Neural cell (in vitro differentiated cells): ENCODE measurements at regions not wholly inside any gene's neighbourhood (a gene's known extent, or its start where the extent isn't known, plus 50 kb on each side); places are given as distances from the start of the nearest gene placed in this dataset.

Source experiments
- H2AFZ ChIP-seq: fragments of 200-600, 300-800 bp; sonication (generic), shearing (Covaris generic); 2 replicates; pipeline ENCODE4 v1.6.0; 2014; ENCODE audit warnings: low read depth, mild to moderate bottlenecking, antibody characterized with exemption, low read length, moderate library complexity
- H3F3A ChIP-seq: fragments of 200-600 bp; shearing (Covaris generic); 2 replicates; pipeline ENCODE4 v1.6.1; 2016; ENCODE audit warnings: mild to moderate bottlenecking, moderate library complexity, mixed read lengths, antibody characterized with exemption, low read length; ENCODE audit not compliant: insufficient read depth, poor library complexity, severe bottlenecking
- H3K27ac ChIP-seq: fragments of 200-600, 300-800 bp; sonication (generic), shearing (Covaris generic); 2 replicates; pipeline ENCODE4 v1.5.1; 2014; ENCODE audit warnings: mild to moderate bottlenecking, low read length, moderate library complexity
- H3K27me3 ChIP-seq: fragments of 300-800, 200-600 bp; sonication (generic), shearing (Covaris generic); 2 replicates; pipeline ENCODE4 v1.6.0; 2014; ENCODE audit warnings: mild to moderate bottlenecking, low read depth, low read length, moderate library complexity; ENCODE audit not compliant: insufficient read depth
- H3K36me3 ChIP-seq: fragments of 300-800, 200-600 bp; sonication (generic), shearing (Covaris generic); 2 replicates; pipeline ENCODE4 v1.5.1; 2014; ENCODE audit warnings: mild to moderate bottlenecking, antibody characterized with exemption, low read length, moderate library complexity; ENCODE audit not compliant: insufficient read depth
- H3K4me2 ChIP-seq: fragments of 300-800, 200-600 bp; sonication (generic), shearing (Covaris generic); 2 replicates; pipeline ENCODE4 v1.6.0; 2014; ENCODE audit warnings: mild to moderate bottlenecking, low read length
- H3K4me3 ChIP-seq: fragments of 300-800, 200-600 bp; sonication (generic), shearing (Covaris generic); 2 replicates; pipeline ENCODE4 v1.5.1; 2014; ENCODE audit warnings: mild to moderate bottlenecking, low read length, moderate library complexity
- H3K79me2 ChIP-seq: fragments of 200-600 bp; shearing (Covaris generic); replicated peaks from 2 replicates; pipeline ENCODE4 v1.6.0; 2014; ENCODE audit warnings: mild to moderate bottlenecking, low read length, moderate library complexity; ENCODE audit not compliant: insufficient read depth
- H3K9ac ChIP-seq: fragments of 300-800, 200-600 bp; sonication (generic), shearing (Covaris generic); 2 replicates; pipeline ENCODE4 v1.6.1; 2016; ENCODE audit warnings: mild to moderate bottlenecking, low read length, mixed read lengths
- H3K9me2 ChIP-seq: fragments of 200-600 bp; shearing (Covaris generic); 2 replicates; pipeline ENCODE4 v1.6.1; 2016; ENCODE audit warnings: mild to moderate bottlenecking, low read length, mixed read lengths; ENCODE audit not compliant: insufficient read depth
- H3K9me3 ChIP-seq: fragments of 200-600, 300-800 bp; sonication (generic), shearing (Covaris generic); 2 replicates; pipeline ENCODE4 v1.6.1; 2016; ENCODE audit warnings: mild to moderate bottlenecking, mixed run types, low read length, moderate library complexity, mixed read lengths
- H4K20me1 ChIP-seq: fragments of 200-600 bp; shearing (Covaris generic); 2 replicates; pipeline ENCODE4 v1.6.1; 2016; ENCODE audit warnings: mild to moderate bottlenecking, mixed run types; ENCODE audit not compliant: insufficient read depth
- EP300 ChIP-seq: fragments of 450-650 bp; conservative IDR thresholded peaks from 2 replicates; pipeline ENCODE4 v1.6.1; 2014; ENCODE audit warnings: antibody characterized with exemption, mild to moderate bottlenecking, moderate library complexity; ENCODE audit not compliant: poor library complexity, severe bottlenecking
- EZH2 ChIP-seq: fragments of 200-600, 300-800 bp; shearing (Covaris generic), sonication (generic); IDR thresholded peaks from 2 replicates; pipeline ENCODE4 v1.6.1; 2014; ENCODE audit warnings: antibody characterized with exemption, low read length, borderline replicate concordance, mild to moderate bottlenecking; ENCODE audit not compliant: insufficient read depth, poor library complexity, severe bottlenecking
- MXI1 ChIP-seq: fragments of 450-650 bp; conservative IDR thresholded peaks from 2 replicates; pipeline ENCODE4 v1.6.1; 2014; ENCODE audit warnings: antibody characterized with exemption, mild to moderate bottlenecking; ENCODE audit not compliant: poor library complexity, severe bottlenecking
- POLR2AphosphoS5 ChIP-seq: IDR thresholded peaks from 2 replicates; pipeline ENCODE4 v1.6.1; 2012
- RAD21 ChIP-seq: fragments of 450-650 bp; conservative IDR thresholded peaks from 2 replicates; pipeline ENCODE4 v1.6.1; 2014; ENCODE audit warnings: antibody characterized with exemption, mild to moderate bottlenecking, moderate library complexity
- SMC3 ChIP-seq: fragments of 450-650 bp; conservative IDR thresholded peaks from 2 replicates; pipeline ENCODE4 v1.6.1; 2014; ENCODE audit warnings: antibody characterized with exemption, mild to moderate bottlenecking, moderate library complexity; ENCODE audit not compliant: poor library complexity
- TAF1 ChIP-seq: IDR thresholded peaks from 2 replicates; pipeline ENCODE4 v1.6.1; 2012; ENCODE audit warnings: low read depth
- TF ChIP-seq, protein P1 (sequence below): IDR thresholded peaks from 2 replicates; pipeline ENCODE4 v1.6.1; 2012; ENCODE audit warnings: borderline replicate concordance
- TF ChIP-seq, protein P2 (sequence below): fragments of 450-650 bp; IDR thresholded peaks from 2 replicates; pipeline ENCODE4 v1.5.1; 2014; ENCODE audit warnings: antibody characterized with exemption, mild to moderate bottlenecking, moderate library complexity; ENCODE audit not compliant: poor library complexity, severe bottlenecking

- no peaks in the 10 kb centered on the region for H3K27me3 ChIP-seq
- H3K36me3 ChIP-seq: no peaks in the 10 kb centered on the region
- no peaks in the 10 kb centered on the region for H3F3A ChIP-seq
- H3K79me2 ChIP-seq: no peaks in the 10 kb centered on the region
- H3K4me2 ChIP-seq: no peak overlapping the region
- H3K27ac ChIP-seq: no peak overlapping the region
- H2AFZ ChIP-seq: no peak overlapping the region
- H3K9me3 ChIP-seq: no peaks in the 10 kb centered on the region
- no peak overlapping the region for H3K9ac ChIP-seq
- no peaks in the 10 kb centered on the region for H3K9me2 ChIP-seq
- no peaks in the 10 kb centered on the region for H4K20me1 ChIP-seq
- TF ChIP-seq TAF1 (no peak), EP300 (no peak), EZH2 (no peak), RAD21 (no peak), POLR2AphosphoS5 (no peak), MXI1 (no peak), SMC3 (no peak)
- TF ChIP-seq, protein P1, sequence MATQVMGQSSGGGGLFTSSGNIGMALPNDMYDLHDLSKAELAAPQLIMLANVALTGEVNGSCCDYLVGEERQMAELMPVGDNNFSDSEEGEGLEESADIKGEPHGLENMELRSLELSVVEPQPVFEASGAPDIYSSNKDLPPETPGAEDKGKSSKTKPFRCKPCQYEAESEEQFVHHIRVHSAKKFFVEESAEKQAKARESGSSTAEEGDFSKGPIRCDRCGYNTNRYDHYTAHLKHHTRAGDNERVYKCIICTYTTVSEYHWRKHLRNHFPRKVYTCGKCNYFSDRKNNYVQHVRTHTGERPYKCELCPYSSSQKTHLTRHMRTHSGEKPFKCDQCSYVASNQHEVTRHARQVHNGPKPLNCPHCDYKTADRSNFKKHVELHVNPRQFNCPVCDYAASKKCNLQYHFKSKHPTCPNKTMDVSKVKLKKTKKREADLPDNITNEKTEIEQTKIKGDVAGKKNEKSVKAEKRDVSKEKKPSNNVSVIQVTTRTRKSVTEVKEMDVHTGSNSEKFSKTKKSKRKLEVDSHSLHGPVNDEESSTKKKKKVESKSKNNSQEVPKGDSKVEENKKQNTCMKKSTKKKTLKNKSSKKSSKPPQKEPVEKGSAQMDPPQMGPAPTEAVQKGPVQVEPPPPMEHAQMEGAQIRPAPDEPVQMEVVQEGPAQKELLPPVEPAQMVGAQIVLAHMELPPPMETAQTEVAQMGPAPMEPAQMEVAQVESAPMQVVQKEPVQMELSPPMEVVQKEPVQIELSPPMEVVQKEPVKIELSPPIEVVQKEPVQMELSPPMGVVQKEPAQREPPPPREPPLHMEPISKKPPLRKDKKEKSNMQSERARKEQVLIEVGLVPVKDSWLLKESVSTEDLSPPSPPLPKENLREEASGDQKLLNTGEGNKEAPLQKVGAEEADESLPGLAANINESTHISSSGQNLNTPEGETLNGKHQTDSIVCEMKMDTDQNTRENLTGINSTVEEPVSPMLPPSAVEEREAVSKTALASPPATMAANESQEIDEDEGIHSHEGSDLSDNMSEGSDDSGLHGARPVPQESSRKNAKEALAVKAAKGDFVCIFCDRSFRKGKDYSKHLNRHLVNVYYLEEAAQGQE: no peak
- TF ChIP-seq, protein P2, sequence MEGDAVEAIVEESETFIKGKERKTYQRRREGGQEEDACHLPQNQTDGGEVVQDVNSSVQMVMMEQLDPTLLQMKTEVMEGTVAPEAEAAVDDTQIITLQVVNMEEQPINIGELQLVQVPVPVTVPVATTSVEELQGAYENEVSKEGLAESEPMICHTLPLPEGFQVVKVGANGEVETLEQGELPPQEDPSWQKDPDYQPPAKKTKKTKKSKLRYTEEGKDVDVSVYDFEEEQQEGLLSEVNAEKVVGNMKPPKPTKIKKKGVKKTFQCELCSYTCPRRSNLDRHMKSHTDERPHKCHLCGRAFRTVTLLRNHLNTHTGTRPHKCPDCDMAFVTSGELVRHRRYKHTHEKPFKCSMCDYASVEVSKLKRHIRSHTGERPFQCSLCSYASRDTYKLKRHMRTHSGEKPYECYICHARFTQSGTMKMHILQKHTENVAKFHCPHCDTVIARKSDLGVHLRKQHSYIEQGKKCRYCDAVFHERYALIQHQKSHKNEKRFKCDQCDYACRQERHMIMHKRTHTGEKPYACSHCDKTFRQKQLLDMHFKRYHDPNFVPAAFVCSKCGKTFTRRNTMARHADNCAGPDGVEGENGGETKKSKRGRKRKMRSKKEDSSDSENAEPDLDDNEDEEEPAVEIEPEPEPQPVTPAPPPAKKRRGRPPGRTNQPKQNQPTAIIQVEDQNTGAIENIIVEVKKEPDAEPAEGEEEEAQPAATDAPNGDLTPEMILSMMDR: no peak
- no peak overlapping the region for H3K4me3 ChIP-seq
These were observed 93.3 kb upstream of the BOD1 start for GRCh38 chr5:173709761-173710160.

DNA sequence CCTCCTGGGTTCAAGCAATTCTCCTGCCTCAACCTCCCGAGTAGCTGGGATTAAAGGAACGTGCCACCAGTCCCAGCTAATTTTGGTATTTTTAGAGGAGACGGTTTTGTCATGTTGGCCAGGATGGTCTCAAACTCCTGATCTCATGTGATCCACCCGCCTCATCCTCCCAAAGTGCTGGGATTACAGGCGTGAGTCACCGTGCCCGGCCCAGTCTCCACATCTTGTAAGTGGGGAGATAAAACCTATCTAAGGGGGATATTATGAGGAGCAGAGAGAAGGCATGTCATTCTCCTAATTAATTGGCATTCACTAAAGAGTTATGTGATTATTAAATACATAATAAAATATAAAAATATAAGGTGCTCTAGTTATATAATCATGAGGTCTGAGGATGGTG, 94.1 kb upstream of the BOD1 start:
- H3K36me3 ChIP-seq: no peaks in the 10 kb centered on the region
- no peak overlapping the region for H3K4me3 ChIP-seq
- H3K9ac ChIP-seq: no peak overlapping the region
- no peaks in the 10 kb centered on the region for H4K20me1 ChIP-seq
- H3K9me2 ChIP-seq: no peaks in the 10 kb centered on the region
- no peaks in the 10 kb centered on the region for H3F3A ChIP-seq
- H3K27me3 ChIP-seq: no peaks in the 10 kb centered on the region
- H3K4me2 ChIP-seq: no peak overlapping the region
- H3K27ac ChIP-seq: no peak overlapping the region
- no peaks in the 10 kb centered on the region for H3K79me2 ChIP-seq
- TF ChIP-seq, protein P1: no peak
- no peak for TF ChIP-seq EP300
- no peak for TF ChIP-seq MXI1
- no peak for TF ChIP-seq EZH2
- no peak for TF ChIP-seq POLR2AphosphoS5
- TF ChIP-seq, protein P2: no peak
- TF ChIP-seq SMC3: no peak
- TF ChIP-seq TAF1: no peak
- TF ChIP-seq RAD21: no peak
- no peak overlapping the region for H2AFZ ChIP-seq
- H3K9me3 ChIP-seq: no peaks in the 10 kb centered on the region
